OCI-LY7 (cell line): ENCODE measurements at regions not wholly inside any gene's neighbourhood (a gene's known extent, or its start where the extent isn't known, plus 50 kb on each side); places are given as distances from the start of the nearest gene placed in this dataset.

Experiments used
- CTCF ChIP-seq: fragments of 200-600 bp; sonication (generic); conservative IDR thresholded peaks from 2 replicates; pipeline ENCODE4 v1.5.1; 2014; ENCODE audit warnings: mild to moderate bottlenecking, antibody characterized with exemption, low read length, moderate library complexity, mixed read lengths
- EZH2phosphoT487 ChIP-seq: fragments of 200-600 bp; sonication (generic); IDR thresholded peaks from 2 replicates; pipeline ENCODE4 v1.6.1; 2018; ENCODE audit warnings: low read depth, borderline replicate concordance, mild to moderate bottlenecking, mixed run types, antibody characterized with exemption, low read length, moderate library complexity, mixed read lengths

GRCh38 chr3:56918111-56918568 lies 116.4 kb upstream of the ARHGEF3 start:
- TF ChIP-seq EZH2phosphoT487: no peak
- TF ChIP-seq CTCF: no peak
